CD1c-positive myeloid dendritic cell (primary cell): ENCODE measurements at regions not wholly inside any gene's neighbourhood (a gene's known extent, or its start where the extent isn't known, plus 50 kb on each side); places are given as distances from the start of the nearest gene placed in this dataset.
"Not testable (repeated sequence)": the region's sequence is repeated elsewhere in the genome, so short reads cannot be mapped to it uniquely, and the experiment has no call there.

ENCODE experiments used
- DNase-seq: peaks from one replicate; pipeline ENCODE4 v3.0.0-alpha.2; 2016; ENCODE audit errors: extremely low spot score

DNA sequence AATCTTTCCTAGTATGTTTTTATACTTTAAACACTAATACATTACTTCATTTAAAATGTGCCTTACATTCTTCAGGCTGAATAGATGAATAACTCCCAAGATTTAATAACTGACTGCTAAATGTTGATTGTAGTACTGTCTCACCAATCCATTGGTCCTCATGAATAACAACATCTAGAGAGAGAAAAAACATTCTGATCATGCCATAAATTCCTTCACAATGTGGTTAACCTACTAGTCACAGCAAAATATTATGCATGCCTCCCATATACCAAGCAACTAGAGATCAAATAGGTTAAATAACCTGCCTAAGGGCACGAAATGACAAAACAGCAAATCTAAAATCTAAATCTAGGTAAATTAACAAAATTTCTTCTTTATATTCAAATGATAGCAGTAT, 66.2 kb downstream of the SYT15 start:
- DNase-seq, result not testable (repeated sequence)

DNA sequence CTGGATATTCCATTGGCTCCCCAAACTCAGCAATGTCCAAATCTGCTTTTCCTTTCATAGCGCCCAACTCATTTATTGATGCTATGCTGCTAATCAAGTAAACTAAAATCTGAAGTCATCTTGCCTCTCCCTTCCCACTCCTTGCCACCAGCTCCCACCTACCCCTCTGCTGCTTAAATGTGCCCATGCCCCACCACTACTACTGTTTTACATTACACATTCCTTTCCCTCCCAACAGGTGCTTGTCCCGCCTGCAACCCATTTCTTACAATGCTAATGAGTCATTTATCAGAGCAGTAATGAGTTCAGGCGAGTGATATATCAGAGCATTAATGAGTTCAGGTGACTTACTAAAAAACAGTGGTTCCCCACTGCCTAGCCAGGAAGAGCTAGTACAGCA, 67.2 kb downstream of the SYT15 start:
- DNase-seq, result not testable (repeated sequence)

DNA sequence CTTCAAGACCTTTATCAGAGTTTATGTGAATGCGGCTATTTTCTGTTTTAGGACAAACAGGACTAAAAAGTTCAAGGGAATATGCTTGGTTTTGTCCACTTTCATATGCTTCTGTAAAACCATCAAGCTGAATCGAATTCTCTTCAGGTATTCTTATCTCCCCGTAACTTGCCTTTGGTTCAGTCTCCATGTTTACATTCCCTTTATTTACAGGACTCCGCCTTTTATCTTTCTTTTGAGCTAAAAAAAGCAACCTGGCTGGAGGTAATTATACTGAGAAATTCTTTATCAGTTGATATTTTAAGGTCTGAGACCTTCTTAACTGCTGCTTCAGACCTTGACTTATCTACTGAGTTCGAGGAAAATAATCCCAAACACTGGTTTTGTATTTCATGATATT, 72.0 kb downstream of the SYT15 start:
- DNase-seq, result not testable (repeated sequence)

DNA sequence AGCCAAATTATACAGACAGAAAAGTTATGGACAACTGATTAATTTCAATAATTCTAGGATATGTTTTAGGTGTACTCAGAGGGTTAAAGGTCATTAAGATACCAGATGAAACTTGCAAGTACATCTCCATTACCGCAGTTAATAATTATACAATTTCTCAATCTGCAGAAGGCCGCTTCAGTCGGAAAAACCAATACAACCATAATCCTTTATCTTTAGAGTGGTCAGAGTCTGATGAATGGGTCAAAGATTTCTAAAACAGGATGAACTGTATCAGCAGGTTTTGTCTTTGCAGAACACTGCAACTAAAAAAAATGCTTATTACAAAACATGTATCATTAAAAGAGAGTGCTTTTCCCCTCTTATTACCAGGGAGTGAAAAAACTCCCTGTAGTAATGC, 78.5 kb downstream of the SYT15 start:
- DNase-seq, result not testable (repeated sequence)

DNA sequence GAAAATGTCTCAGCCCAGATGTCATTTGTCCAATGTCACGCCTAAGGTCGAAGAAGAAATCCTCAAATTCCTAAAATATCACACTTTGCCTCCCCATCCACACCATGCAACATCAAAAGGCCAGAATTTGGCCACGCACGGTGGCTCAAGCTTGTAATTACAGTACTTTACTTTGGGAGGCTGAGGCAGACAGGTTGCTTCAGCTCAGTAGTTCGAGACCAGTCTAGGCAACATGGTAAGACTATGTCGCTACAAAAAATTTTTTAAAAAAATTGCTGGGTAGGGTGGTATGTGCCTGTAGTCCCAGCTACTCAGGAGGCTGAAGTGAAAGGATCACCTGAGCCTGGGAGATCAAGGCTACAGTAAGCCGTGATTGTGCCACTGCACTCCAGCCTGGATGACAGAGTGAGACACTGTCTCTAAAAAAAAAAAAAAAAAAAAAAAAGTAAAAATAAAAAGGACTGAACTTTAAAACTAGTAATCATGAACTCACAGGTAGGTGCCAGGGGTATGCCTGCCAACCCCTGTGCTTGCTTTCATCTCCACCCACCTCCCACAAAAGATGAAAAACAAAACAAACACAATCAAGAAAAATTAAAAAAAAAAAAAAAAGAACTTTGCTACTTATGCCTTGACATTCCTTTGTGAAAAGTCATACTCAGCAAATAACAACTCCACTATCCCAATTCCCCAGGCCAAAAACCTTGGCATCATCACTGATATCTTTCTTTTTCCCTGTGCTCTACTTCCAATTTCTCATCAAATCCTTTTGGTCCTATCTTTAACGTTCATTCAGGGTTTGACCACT, 81.3 kb downstream of the SYT15 start:
- DNase-seq, result not testable (repeated sequence)

DNA sequence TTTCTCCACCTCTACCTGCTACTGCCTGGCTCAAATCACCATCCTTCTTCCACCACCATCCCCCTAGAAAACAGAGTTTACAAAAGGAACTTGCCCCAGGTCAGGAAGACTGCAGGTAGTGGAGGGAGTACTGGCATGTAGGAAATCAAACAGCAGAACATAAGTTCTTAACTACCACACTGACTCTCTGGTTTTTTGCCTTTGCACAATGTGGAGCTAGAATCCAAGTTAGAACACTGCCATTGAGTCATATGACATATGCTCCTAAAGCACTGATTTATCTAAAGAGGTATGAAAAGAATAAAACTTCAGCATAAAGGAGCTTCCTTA, 81.9 kb downstream of the SYT15 start:
- DNase-seq, result not testable (repeated sequence)

DNA sequence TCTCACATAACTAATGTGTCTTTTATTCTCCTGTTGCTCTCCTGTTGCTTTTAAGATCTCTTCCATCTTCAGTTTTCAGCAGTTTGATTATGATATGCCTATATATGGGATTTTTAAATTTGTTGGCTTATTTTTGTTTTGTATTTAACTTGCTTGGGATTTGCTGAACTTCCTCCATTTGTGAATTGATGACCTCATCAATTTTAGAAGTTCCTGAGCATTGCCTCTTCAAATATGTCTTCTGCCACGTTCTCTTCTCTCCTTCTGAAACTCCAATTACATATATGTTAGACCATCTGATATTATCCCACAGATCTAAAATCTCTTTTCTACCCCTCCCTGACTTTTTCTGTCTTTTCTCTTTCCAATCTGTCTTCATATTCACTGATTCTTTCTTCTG, 86.6 kb downstream of the SYT15 start:
- not testable (repeated sequence) for DNase-seq

DNA sequence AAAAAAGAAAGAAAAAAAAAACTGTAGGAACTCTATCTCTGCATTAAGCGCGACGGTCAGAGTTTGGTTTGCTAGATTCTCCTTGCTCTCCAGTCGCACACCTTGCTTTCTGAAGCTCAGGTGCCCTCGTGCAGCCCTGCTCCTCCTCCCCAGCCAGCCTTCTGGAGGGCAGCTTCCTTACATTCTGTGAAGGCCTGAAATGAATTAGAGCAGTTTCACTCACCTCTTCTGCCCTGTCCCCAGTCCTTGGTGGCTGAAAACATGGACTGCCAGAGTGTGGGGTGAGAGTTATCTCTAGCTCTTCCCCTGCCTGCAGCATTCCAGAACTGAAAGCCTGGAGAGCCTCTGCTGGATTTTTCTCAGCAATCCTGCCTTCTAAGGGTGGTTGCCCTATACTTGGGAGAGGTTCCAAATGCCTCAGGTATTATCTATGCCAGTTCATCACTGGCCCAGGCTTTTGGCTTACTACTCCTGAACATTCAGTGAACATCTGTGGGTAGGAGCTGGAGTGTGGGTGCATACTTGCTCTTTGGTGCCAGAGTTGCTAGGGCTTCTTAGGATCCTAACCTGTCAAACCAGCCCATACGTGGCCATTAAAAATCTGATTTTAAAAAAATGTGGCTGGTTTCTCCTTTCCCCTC, 89.5 kb downstream of the SYT15 start:
- DNase-seq, result not testable (repeated sequence)

DNA sequence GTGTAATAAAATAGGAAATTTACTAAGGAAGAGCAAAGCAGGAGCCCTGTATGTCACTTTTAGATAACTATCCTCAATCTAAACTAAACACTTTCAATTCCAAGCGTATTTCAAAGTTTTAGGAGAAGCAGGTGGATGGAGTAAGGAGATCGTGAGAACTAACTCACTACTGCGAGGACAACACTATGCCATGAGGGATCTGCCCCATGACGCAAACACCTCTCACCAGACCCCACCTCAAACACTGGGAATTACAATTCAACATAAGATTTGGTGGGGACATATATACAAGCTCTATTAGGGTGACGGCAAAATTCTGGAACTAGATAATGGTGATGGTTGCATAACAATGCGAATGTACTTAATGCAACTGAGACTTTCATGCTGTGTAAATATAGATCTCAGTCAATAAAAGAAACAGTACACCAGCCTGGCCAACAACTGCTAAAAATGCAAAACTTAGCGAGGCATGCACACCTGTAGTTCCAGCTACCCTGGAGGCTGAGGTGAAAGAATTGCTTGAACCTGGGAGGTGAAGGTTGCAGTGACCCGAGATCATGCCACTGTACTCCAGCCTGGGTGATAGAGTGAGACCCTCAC, 99.0 kb downstream of the SYT15 start:
- DNase-seq, result not testable (repeated sequence)

DNA sequence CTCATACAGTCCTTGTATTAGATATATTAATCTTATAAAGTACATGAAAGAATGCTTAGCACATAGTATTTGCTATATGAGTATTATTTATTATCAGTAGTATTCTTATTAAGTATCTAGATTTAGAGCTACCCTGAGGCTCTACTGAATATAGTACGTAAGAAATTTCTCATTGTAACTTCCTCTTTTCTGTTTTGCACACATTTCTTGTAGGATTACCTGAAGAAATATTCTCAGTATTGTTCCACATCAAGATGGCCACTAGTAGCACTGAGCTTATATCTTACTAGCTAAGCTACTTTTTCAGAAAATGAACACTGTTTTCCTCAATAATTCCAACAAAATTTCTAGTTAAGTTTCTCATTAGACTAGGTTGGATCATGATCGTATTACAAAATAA, 112.5 kb downstream of the SYT15 start:
- DNase-seq, result not testable (repeated sequence)

DNA sequence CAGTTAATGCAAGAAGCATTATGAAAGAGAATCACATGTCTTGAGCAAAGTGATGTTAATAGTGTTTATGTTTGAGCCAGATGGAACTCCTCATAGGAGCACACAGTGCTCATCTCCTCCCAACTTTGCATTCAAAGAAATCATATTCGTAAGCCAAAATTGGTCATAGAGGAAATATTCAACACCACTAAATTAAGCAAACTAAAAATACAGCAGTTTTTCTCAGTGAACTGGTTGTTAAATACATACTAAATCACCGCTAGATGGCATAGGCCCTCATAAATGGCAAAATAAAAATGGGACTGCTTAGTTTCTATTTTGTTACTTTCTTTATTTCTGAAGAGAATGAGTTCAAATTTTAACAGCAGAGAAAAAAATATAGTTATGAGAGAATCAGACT, 114.3 kb downstream of the SYT15 start:
- DNase-seq, result not testable (repeated sequence)

DNA sequence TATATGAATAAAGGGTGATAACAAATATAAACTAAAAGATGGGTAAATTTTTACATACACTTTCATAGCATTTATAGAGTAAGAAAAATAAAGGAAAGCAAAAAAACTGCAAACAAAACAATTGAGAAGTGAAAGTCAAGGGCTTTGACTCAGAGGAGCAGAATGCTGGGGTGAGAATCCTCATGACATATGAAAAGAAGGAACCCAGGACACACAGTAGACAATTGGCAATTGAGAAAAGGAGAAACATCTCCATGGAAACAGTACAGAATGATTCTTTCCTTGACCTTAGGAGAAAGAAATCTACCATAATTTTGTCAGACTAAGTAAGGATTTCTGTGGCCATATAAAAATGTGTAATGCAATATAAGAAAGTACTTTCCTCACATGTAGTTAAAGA, 138.3 kb downstream of the SYT15 start:
- DNase-seq, result not testable (repeated sequence)

DNA sequence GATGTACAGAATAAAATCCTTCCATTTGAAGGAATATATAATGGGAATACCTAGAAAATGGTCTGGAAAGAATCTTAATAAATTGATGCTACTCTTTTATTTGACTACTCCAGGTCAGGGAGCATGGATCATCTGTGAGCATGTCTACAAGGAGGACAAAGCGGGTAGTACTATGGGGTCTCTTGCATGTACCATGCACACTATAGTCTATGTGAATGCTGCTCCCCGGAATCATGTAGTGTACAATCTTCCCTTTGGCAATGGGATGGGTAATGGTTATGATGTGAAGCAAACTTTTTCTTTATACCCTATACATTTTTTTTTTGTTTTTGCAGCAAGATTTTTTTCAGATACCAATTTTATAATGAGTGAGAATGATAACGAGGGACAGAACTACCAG, 139.1 kb downstream of the SYT15 start:
- DNase-seq, result not testable (repeated sequence)

DNA sequence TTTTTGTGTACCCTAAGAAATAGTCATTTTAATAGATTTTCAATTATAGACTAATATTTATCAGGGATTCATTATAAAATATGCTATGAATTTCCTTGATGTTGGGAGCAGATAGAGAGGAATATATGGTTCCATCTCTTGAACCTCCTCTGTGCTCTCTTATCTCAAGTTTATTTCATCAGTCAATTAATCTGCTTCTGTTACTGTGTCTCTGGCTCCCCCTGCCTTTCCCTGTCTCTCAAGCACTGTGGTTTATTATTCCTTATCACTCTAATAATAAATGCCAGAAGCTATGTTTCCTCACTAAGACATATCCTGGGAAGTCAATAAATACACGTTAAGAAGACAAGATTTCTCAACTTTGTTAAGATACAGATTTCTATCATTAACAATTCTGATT, 141.5 kb downstream of the SYT15 start:
- peak; percentile 1 for DNase-seq

DNA sequence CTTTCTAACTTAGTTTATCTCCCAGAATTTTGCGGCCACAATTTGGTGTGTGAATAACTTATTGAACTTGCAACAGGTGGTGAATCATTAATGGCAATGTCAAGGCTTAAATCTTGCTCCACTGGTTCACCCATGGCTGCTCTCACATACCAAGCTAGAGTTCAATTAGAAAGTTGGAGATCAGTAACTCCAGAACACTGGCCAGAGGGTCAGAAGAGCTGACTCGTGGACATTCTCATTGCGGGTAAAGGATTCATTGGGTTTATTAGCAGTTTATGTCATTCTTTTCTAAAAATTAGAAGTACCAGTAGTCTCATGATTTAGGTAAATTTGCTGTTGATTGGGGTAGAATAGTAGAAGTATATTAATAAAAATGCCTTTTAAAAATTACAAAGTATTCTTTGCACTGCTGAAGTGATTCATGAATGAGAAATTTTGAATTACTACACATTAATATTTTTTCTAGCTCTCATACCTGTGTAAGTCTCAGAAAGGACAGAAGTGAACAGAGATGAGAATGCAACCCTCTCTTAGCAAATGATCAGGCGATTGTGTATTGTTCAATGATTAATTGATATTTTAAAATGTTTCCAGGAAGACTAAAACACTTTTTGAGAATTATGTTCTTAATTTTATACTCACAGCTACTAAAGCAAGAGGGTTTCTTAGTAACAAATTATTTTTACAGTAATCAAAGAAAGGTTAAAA, 142.0 kb downstream of the SYT15 start:
- DNase-seq, result peak; percentile 0

DNA sequence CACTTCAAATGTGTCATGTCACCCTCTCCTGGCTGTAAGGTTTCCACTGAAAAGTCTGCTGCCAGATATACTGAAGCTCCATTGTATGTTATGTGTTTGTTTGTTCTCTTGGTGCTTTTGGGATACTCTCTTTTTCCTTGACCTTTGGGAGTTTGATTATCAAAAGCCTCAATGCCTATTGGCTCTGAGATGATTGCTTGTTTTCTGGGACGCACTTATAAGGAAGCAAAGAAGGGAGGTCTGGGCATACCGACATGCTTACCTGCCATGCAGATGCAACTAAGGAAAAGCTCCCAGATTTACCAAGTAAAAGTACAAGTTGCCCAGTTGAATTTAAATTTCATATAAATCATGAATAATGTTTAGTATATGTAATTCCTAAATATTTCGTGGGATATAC, 145.3 kb downstream of the SYT15 start:
- DNase-seq, result not testable (repeated sequence)

DNA sequence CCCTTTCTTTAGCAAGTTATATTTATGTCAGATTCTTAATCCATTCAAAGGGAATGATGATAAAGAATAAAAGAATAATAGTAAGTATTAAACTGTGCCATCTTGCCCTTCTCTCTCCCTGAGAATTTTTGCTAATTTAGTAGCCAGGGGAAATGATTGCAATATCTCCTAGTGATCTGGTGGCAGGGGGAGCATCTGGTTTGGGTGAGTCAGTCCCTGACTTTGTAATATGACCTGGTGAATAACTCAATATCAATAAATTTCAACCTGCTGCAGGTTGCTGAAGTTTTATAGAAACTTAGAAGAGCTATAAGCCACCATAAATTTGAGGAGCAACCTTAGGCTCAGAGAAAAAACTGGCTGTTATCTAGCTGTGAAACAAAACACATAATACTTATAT, 149.4 kb downstream of the SYT15 start:
- DNase-seq, result not testable (repeated sequence)

DNA sequence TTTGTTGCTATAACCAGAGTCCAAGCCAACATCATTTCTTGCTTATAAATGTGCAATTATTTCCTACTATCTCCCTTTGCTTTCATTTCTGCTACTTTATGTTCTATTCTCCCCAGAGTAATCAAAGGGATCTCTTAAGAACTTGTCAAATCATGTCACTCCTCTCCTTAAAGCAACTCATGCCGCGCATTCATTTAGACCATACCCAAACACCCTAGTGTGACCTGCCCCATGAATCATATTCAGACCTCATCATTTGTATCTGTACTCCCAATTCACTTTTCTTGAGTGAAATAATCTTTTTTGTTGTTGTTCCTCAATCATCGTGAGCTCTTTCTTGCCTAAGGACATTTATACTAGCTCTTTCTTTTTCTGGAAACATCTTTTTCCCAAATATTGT, 151.8 kb downstream of the SYT15 start:
- DNase-seq, result not testable (repeated sequence)

DNA sequence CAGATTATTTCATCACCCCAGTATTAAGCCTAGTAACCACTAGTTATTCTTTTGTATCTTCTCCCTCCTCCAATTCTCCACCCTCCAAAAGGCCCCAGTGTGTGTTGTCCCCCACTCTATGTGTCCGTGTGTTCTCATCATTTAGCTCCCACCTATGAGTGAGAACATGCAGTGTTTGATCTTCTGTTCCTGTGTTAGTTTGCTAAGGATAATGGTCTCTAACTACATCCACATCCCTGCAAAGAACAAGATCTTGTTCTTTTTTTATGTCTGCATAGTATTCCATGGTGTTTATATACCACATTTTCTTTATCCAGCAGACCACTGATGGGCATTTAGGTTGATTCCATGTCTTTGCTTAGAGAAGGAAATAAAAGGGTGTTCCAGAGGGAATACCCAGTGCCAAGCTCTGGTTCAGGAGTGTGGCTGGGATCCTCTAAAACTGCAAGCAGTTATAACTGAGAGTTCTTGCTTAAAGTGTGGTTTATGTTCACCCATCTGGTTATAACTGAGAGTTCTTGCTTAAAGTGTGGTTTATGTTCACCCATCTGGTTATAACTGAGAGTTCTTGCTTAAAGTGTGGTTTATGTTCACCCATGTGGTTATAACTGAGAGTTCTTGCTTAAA, 154.8 kb downstream of the SYT15 start:
- not testable (repeated sequence) for DNase-seq

DNA sequence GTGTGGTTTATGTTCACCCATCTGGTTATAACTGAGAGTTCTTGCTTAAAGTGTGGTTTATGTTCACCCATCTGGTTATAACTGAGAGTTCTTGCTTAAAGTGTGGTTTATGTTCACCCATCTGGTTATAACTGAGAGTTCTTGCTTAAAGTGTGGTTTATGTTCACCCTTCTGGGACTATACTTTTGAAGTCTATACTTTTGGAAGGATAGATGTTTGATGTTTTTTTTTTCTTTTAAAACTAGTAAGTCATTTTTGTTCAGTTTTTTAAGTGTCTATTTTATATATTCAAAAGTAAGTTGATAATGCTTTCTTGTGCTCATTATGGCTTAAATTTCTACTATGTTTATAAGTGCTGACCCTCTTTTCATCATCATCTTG, 155.3 kb downstream of the SYT15 start:
- not testable (repeated sequence) for DNase-seq

DNA sequence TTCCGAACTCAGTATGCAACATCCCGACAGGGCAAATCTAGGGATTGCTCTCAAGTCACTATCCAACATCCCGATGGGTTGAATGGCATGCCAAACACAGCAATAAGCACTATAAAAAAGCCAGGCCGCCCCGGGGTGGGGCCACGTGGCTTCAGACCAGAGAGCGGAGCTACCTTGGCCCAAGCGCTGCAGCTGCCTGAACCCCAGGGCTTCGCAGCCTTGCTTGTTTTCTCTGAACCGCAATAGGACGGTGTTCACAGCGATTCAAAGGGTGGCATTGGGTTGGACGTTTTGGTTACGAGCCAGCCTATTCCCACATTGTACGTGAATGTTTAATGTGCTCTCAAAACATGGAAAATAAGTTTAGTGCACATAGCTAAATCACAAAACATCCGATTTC, 161.0 kb downstream of the SYT15 start:
- DNase-seq, result not testable (repeated sequence)

DNA sequence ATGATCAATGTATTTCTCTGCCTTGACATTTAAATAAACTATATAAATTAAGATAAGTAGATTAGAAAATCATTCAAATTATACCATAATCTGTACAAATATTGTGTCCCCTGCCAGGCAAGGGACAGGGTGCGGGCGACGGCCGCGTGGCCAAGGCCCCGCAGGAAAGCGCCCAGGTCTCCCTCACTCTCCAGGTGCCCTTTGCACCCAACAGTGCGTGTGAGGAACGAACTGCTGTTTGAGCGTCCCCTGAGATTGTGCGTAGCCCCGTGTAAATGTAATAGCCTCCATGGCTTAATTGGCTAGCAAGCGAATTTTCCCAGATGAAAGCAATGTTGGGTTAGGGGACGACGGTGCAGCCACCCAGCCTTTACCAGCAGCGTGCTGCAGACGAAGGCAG, 161.4 kb downstream of the SYT15 start:
- not testable (repeated sequence) for DNase-seq
